HG03575 (cell line): ENCODE measurements at regions not wholly inside any gene's neighbourhood (a gene's known extent, or its start where the extent isn't known, plus 50 kb on each side); places are given as distances from the start of the nearest gene placed in this dataset.
"Not testable (repeated sequence)": the region's sequence is repeated elsewhere in the genome, so short reads cannot be mapped to it uniquely, and the experiment has no call there.

ENCODE experiments used
- ATAC-seq: cut with Tn5 transposase; IDR thresholded peaks from one replicate; pipeline ENCODE4 v1.9.1; 2021; ENCODE audit not compliant: unreplicated experiment, insufficient number of reproducible peaks, low FRiP score; ENCODE audit errors: extremely low read depth

DNA sequence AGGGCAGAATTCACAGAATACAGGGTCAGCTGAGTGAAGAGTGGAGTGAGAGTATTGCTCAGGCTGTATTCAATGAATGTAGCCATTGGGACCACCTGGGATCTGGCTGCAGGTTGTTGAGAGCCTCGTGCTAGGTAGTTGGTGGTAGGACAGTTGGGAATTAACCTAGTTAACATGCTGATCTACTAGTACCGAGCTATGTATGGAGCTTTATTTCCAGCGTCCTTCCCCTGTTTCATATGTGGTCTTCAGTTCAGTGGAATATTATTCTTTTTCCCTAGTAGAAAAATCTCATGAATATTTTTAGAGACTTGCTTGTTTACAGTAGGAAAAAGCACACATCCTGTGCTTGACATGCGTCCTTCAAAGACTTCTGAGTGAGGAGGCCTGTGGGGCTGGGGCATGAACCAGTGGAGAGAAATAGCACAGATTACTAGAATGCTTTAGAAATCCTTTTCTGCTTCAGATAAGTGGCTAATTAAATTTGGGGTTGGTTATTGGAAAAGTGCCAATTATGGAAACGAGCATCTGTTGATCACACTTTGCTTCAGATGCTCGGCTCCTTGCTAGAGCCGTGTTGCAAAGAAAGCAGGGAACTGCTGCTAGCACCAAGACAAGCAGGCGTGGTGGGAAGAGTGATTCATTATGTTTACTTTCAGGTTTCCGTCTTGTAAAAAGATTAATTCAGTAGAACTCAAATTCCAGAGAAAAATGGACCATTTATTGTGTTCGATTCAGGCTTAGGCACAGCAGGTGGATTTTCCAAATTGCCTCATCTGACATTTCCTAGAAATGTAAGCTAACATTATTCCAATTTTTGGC is 53.6 kb downstream of the ARF6 start:
- no peak for ATAC-seq

GRCh38 chr14:49947506-49947905 is 54.6 kb downstream of the ARF6 start:
- ATAC-seq = no peak

- ATAC-seq = no peak
These were observed 57.7 kb downstream of the ARF6 start for GRCh38 chr14:49950275-49951228.

- no peak for ATAC-seq
These were observed 58.3 kb downstream of the ARF6 start for GRCh38 chr14:49951229-49951607.

GRCh38 chr14:49951691-49952345 is 58.9 kb downstream of the ARF6 start:
- ATAC-seq = no peak

- ATAC-seq = no peak
These were observed 60.3 kb downstream of the ARF6 start for GRCh38 chr14:49953196-49953595.

DNA sequence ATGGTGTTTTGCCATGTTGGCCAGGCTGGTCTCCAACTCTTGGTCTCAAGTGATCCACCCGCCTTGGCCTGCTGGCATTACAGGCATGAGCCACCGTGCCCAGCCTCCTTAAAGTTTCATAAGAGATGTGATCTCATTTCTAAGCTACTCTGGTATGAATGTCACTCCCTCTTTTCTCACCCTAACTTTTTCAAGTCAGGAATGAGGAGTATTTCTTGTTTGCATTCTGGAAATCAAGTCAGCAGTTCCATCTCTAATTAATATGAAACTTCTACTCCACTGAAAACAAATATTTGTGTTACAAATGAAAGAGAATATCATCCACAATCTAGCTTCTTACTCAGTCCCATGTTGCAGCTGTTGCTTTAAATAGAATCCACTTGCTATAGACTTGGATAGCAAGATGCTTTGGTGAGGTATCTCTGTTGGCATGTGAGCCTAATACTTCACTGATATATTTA is 61.3 kb downstream of the ARF6 start:
- ATAC-seq = no peak

- no peak for ATAC-seq
These were observed 62.1 kb downstream of the ARF6 start for GRCh38 chr14:49955024-49955423.

- no peak for ATAC-seq
These were observed 64.4 kb downstream of the ARF6 start for GRCh38 chr14:49957089-49957852.

DNA sequence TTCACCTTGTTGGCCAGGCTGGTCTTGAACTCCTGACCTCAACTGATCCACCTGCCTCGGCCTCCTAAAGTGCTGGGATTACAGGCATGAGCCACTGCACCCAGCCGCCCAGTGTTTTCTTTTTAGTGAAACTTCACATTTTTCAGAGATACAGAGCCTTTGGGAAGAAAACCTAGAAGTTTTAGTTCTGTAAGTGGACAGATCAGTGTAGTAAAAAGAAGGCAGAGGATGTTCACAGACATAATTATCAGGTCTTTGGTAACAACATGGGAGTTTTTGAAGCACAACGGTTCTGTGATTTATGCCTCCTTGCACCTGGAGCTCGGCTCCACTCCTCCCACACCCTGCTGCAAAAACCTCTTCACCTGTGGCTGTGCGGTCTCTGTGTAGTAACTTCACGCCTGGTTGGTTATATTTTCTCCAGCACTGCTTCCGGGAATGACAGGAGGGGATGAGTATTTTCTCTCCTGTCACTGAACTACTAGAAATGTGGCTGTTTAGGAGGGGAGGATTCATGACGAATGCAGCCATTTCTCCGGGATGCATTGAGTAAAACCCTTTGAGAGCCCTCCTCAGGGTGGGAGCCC is 67.0 kb downstream of the ARF6 start:
- ATAC-seq = no peak

GRCh38 chr14:49960453-49960852 is 67.6 kb downstream of the ARF6 start:
- no peak for ATAC-seq

DNA sequence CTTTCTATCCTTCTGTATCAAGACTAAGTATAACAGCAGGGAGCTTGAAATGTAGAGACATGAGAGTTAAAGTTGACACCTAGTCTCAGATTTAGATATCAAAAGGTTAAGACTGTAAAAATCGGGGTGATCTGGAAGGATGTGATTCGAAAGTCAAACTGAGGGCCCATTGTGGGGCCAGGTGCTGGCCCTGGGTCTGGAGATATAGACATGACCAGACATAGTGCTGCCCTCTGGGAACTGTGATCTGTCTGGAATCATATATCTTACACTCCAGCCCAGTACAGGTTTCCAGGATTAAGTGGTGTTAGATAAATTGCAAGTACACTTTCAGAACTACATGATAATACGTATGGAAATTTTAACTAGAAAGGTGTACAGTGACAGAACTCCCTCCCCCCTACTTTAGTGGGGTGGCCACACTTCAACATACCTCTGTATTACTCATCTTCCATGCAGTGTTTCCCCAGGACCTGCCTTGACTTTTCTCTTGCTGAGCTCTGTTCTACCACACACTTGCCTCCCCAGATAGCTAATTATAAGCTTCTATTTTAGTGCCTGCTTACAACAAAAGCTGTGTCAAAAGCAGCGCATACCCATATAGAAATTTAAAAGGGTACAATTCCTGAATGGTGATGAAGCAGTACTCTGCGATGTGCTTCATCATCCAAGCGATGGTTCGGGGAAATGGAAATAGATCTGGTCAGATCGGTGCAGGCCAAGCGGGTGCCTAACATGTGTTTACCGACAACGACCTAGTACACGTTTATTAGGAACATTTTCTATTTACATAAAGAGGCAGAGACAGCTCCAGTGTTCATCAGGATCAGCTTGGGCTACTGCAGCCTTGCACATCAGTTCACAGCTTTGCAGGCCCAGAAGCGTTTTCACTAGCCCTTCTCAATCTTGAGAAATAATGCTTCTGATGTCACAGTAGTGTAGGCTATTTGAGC is 68.7 kb downstream of the ARF6 start:
- ATAC-seq = no peak

DNA sequence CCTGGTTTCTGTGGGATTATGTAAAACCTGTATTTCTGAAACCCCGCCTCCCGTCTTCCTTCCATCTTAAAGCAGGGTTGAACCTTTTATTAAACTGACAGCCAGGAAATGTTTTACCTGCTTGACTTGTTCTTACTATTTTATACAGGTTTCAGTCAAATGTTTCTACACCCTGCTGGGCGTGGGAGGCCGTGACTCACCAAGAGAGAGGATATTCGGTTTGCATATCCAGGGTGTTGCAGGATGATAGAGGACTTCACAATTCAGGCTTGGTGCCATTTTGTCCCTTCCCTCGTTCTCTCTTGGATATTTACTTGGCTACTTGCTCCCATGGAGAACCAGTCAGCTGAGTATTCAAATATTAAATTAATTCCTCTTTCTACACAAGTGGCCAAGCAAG is 69.7 kb downstream of the ARF6 start:
- ATAC-seq = no peak

GRCh38 chr14:49965068-49965651 is 72.3 kb downstream of the ARF6 start:
- not testable (repeated sequence) for ATAC-seq

DNA sequence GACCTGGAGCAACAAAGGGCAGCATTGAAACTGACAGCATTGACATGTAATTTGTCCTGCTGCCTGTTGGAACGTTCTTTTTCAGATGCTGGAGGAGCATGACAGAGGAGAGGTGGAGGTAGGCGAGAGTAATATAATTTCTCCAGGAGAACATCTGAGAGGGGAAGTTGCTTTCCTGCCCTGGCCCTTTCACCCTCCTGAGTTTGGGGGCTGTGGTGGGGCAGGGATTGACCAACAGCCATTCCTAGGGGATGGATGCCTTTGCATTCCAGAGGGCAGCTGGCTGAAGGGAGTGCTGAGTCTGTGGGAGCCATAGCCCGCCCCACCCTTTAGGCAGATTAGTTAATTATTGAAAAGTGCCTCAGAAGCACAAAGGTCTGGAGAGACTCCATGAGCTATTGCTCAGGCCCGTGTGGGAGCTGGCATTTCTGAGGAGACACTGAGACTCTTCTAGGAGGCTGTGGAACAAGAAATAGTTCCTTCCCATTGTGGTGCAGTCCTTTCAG is 73.5 kb downstream of the ARF6 start:
- ATAC-seq = no peak

DNA sequence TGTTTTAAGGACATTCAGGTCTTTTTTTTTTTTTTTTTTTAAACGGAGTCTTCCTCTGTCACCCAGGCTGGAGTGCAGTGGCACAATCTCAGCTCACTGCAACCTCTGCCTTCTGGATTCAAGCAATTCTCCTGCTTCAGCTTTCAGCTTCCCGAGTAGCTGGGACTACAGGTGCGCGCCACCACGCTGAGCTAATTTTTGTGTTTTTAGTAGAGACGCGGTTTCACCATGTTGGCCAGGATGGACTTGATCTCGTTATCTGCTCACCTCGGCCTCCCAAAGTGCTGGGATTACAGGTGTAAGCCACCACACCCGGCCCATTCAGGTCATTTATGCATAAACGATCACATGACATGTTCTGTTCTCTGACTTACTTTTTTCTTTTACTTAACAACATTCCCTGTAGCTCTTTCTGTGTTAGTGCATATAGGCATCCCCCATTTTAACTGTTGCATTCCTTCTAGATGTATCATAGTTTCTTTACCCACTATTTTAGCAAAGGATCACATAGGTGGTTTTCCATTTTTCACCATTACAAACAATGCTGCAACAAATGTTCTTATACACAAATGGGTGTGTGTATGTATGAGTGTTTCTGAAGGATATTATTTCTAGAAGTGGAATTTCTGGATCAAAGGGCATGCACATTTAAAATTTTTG is 74.2 kb downstream of the ARF6 start:
- no peak for ATAC-seq
